H1 (cell line): ENCODE measurements at regions not wholly inside any gene's neighbourhood (a gene's known extent, or its start where the extent isn't known, plus 50 kb on each side); places are given as distances from the start of the nearest gene placed in this dataset.

ENCODE experiments used
- CTCF ChIA-PET: fragments of 300-600 bp; sonication (Branson Sonifier 250); formaldehyde crosslinking; loops from one replicate; lab custom pipeline; 2021; ENCODE audit not compliant: partially characterized antibody; lab: Charles Lee
- POLR2A ChIA-PET: fragments of 300-600 bp; sonication (Branson Sonifier 250); formaldehyde crosslinking; loops from one replicate; lab custom pipeline; 2021; ENCODE audit warnings: inconsistent platforms; ENCODE audit not compliant: partially characterized antibody; lab: Charles Lee
- DNase-seq, 2 experiments: peaks; one replicate each; pipeline versions ENCODE4 v3.0.0 to v3.0.0-alpha.2; 2010 to 2022; ENCODE audit warnings: low spot score in 2 of 2, low read depth in 1 of 2, mixed read lengths in 1 of 2
- FAIRE-seq: peaks from 2 replicates; lab custom pipeline; 2011; peaks lifted over from hg19 to GRCh38; lab: Jason Lieb, UNC
- H2AFZ ChIP-seq: 2 replicates; pipeline ENCODE4 v1.8.1; 2012; ENCODE audit warnings: low read length, inconsistent platforms
- H2AK5ac ChIP-seq: 2 replicates; pipeline ENCODE4 v1.6.1; 2013; ENCODE audit warnings: low read depth, low read length
- H2BK120ac ChIP-seq: replicated peaks from 2 replicates; pipeline ENCODE3; 2013; ENCODE audit warnings: low read depth, low read length, inconsistent platforms
- H2BK12ac ChIP-seq: 2 replicates; pipeline ENCODE4 v1.6.1; 2013; ENCODE audit warnings: low read depth, low read length
- H2BK15ac ChIP-seq: 2 replicates; pipeline ENCODE4 v1.6.1; 2013; ENCODE audit warnings: low read length
- H2BK20ac ChIP-seq: 2 replicates; pipeline ENCODE4 v1.6.1; 2013; ENCODE audit warnings: low read length
- H2BK5ac ChIP-seq: 2 replicates; pipeline ENCODE4 v1.6.1; 2013; ENCODE audit warnings: low read depth, low read length
- H3K14ac ChIP-seq: 2 replicates; pipeline ENCODE4 v1.6.1; 2013; ENCODE audit warnings: inconsistent platforms; ENCODE audit not compliant: insufficient read length
- H3K18ac ChIP-seq: 2 replicates; pipeline ENCODE4 v1.6.1; 2013; ENCODE audit warnings: low read length; ENCODE audit errors: extremely low read depth
- H3K23ac ChIP-seq: 2 replicates; pipeline ENCODE4 v1.6.1; 2013; ENCODE audit warnings: inconsistent platforms; ENCODE audit not compliant: insufficient read length
- H3K23me2 ChIP-seq: 2 replicates; pipeline ENCODE4 v1.6.1; 2013; ENCODE audit warnings: low read depth, low read length
- H3K27ac ChIP-seq: 2 replicates; pipeline ENCODE4 v1.6.1; 2011; ENCODE audit warnings: low read depth, low read length, inconsistent platforms
- H3K27me3 ChIP-seq, 4 experiments: replicated peaks in 1 of 4; 1 replicate in 1 of 4; 2 replicates in 3 of 4; pipeline versions ENCODE4 v1.6.1 to v1.8.1; 2011 to 2013; ENCODE audit warnings: low read length in 3 of 4, mild to moderate bottlenecking in 3 of 4, inconsistent platforms in 2 of 4, mixed read lengths in 2 of 4, moderate library complexity in 1 of 4; ENCODE audit not compliant: control insufficient read depth in 3 of 4, insufficient read depth in 3 of 4; ENCODE audit errors: extremely low read depth in 1 of 4
- H3K36me3 ChIP-seq, 4 experiments: 2 replicates each; pipeline versions ENCODE4 v1.6.1 to v1.8.1; 2011 to 2013; ENCODE audit warnings: mild to moderate bottlenecking in 4 of 4, low read length in 3 of 4, moderate library complexity in 2 of 4, control low read depth in 1 of 4, inconsistent platforms in 1 of 4; ENCODE audit not compliant: insufficient read depth in 4 of 4, control insufficient read depth in 2 of 4
- H3K4ac ChIP-seq: replicated peaks from 2 replicates; pipeline ENCODE3; 2013; ENCODE audit warnings: low read length, low read depth, mixed read lengths, inconsistent platforms; ENCODE audit not compliant: insufficient read length
- H3K4me1 ChIP-seq, 4 experiments: replicated peaks in 1 of 4; 1 replicate in 1 of 4; 2 replicates in 3 of 4; pipeline versions ENCODE4 v1.6.1 to v1.8.1; 2011 to 2013; ENCODE audit warnings: low read length in 3 of 4, inconsistent platforms in 2 of 4, mixed read lengths in 1 of 4; ENCODE audit not compliant: insufficient read depth in 4 of 4, control insufficient read depth in 3 of 4
- H3K4me2 ChIP-seq, 2 experiments: 2 replicates each; pipeline versions ENCODE4 v1.6.1 to v1.8.1; 2011 to 2013; ENCODE audit warnings: low read depth in 2 of 2, low read length in 2 of 2, control low read depth in 1 of 2, inconsistent platforms in 1 of 2, mild to moderate bottlenecking in 1 of 2; ENCODE audit not compliant: insufficient read depth in 1 of 2
- H3K4me3 ChIP-seq, 4 experiments: fragments of 200-600, 300-600 bp in 1 of 4; sonication (generic), shearing (Covaris generic), sonication (Bioruptor Twin) in 1 of 4; 2 replicates each; pipeline versions ENCODE4 v1.5.1 to v1.8.1; 2011 to 2016; ENCODE audit warnings: low read length in 4 of 4, low read depth in 3 of 4, control low read depth in 2 of 4, inconsistent platforms in 2 of 4, mild to moderate bottlenecking in 2 of 4, mixed read lengths in 1 of 4, moderate library complexity in 1 of 4; ENCODE audit not compliant: insufficient read depth in 2 of 4; ENCODE audit errors: extremely low read depth in 1 of 4
- H3K56ac ChIP-seq: replicated peaks from 2 replicates; pipeline ENCODE3; 2013; ENCODE audit warnings: low read depth, mild to moderate bottlenecking, mixed read lengths, low read length, inconsistent platforms; ENCODE audit not compliant: insufficient read length
- H3K79me1 ChIP-seq: 2 replicates; pipeline ENCODE4 v1.6.1; 2013; ENCODE audit warnings: low read depth, low read length, control low read depth
- H3K79me2 ChIP-seq, 2 experiments: 2 replicates each; pipeline versions ENCODE4 v1.6.1 to v1.8.1; 2012 to 2013; ENCODE audit warnings: low read length in 2 of 2, mild to moderate bottlenecking in 2 of 2, inconsistent platforms in 1 of 2; ENCODE audit not compliant: insufficient read depth in 2 of 2, control insufficient read depth in 1 of 2
- H3K9ac ChIP-seq, 4 experiments: replicated peaks in 1 of 4; 1 replicate in 1 of 4; 2 replicates in 3 of 4; pipeline versions ENCODE4 v1.6.1 to v1.8.1; 2011 to 2013; ENCODE audit warnings: low read depth in 3 of 4, low read length in 3 of 4, control low read depth in 2 of 4, mild to moderate bottlenecking in 2 of 4, moderate library complexity in 2 of 4, inconsistent platforms in 1 of 4; ENCODE audit errors: extremely low read depth in 1 of 4
- H3K9me3 ChIP-seq, 2 experiments: 2 replicates each; pipeline versions ENCODE4 v1.6.1 to v1.8.1; 2012 to 2013; ENCODE audit warnings: mild to moderate bottlenecking in 2 of 2, moderate library complexity in 2 of 2, control low read depth in 1 of 2, inconsistent platforms in 1 of 2, low read depth in 1 of 2, low read length in 1 of 2, mixed read lengths in 1 of 2; ENCODE audit not compliant: insufficient read depth in 2 of 2
- H4K20me1 ChIP-seq, 2 experiments: replicated peaks in 1 of 2; 2 replicates each; pipeline versions ENCODE3 to v1.8.1; 2011 to 2013; ENCODE audit warnings: inconsistent platforms in 2 of 2, low read length in 2 of 2, mild to moderate bottlenecking in 1 of 2; ENCODE audit not compliant: insufficient read depth in 2 of 2, control insufficient read depth in 1 of 2
- H4K5ac ChIP-seq: 2 replicates; pipeline ENCODE4 v1.6.1; 2013; ENCODE audit warnings: low read length, low read depth, mixed read lengths, inconsistent platforms; ENCODE audit not compliant: insufficient read length
- H4K8ac ChIP-seq: 2 replicates; pipeline ENCODE4 v1.8.0; 2013; ENCODE audit warnings: mild to moderate bottlenecking, moderate library complexity, low read length, inconsistent platforms; ENCODE audit not compliant: insufficient read depth; ENCODE audit errors: extremely low read depth
- H4K91ac ChIP-seq: replicated peaks from 2 replicates; pipeline ENCODE3; 2013; ENCODE audit warnings: low read length, mixed read lengths, inconsistent platforms; ENCODE audit not compliant: insufficient read length
- CTBP2 ChIP-seq: IDR thresholded peaks from 2 replicates; pipeline ENCODE4 v1.7.0; 2011; ENCODE audit warnings: borderline replicate concordance, mild to moderate bottlenecking, moderate library complexity, mixed read lengths, low read length; ENCODE audit not compliant: insufficient read depth, insufficient read length
- WGBS, 2 experiments: shearing (Covaris generic) in 1 of 2; methylation state at CpG; one replicate each; pipeline versions ENCODE4 v1.1.6 to v1.1.7; 2013 to 2015; ENCODE audit warnings: low lambda C conversion rate in 2 of 2, mixed read lengths in 2 of 2, inconsistent platforms in 1 of 2, low coverage in 1 of 2, missing lambda C conversion rate in 1 of 2; ENCODE audit not compliant: insufficient replicate concordance in 2 of 2, insufficient coverage in 1 of 2, insufficient read length in 1 of 2; ENCODE audit errors: extremely low coverage in 1 of 2, missing lambda C conversion rate in 1 of 2; 5-methylcytosine and 5-hydroxymethylcytosine counted together

GRCh38 chr13:47548294-47548840 is 452.7 kb downstream of the SUCLA2 start:
- H3K23ac ChIP-seq: no peak overlapping the region
- CTCF ChIA-PET: interaction anchor here (0.5 to 2.7 kb wide), 5 partner anchors 16 to 585 kb away, joined by 3 to 12 read pairs (median 3); no protein-coding TSS in a partner anchor

More at GRCh38 chr13:47548294-47548840, 452.7 kb downstream of the SUCLA2 start:
- H2AK5ac ChIP-seq: no peak overlapping the region
- H2BK20ac ChIP-seq: no peak overlapping the region
- H3K9me3 ChIP-seq: no peaks in the 10 kb centered on the region
- FAIRE-seq (no peak), DNase-seq (no peak)
- no peak overlapping the region for H3K4ac ChIP-seq
- H4K5ac ChIP-seq: no peak overlapping the region
- no peak overlapping the region for H3K18ac ChIP-seq
- H3K36me3 ChIP-seq: no peaks in the 10 kb centered on the region
- no peaks in the 10 kb centered on the region; a peak in 1 of 7 replicates for H3K27me3 ChIP-seq
- 92% methylated on average over 4 of the region's 4 CpGs; no CpG with 5 or more reads in 1 of the 2 experiments for WGBS, 2 experiments
- no peak overlapping the region for H3K56ac ChIP-seq
- H3K79me1 ChIP-seq: no peaks in the 10 kb centered on the region
- H2BK5ac ChIP-seq: no peak overlapping the region
- no peak overlapping the region for H4K8ac ChIP-seq
- no peak overlapping the region for H4K91ac ChIP-seq
- H3K4me2 ChIP-seq: no peak overlapping the region
- POLR2A ChIA-PET: no interaction called here
- H2AFZ ChIP-seq: no peak overlapping the region
- H2BK120ac ChIP-seq: no peak overlapping the region
- no peak overlapping the region for H3K4me3 ChIP-seq
- no peak overlapping the region for H3K27ac ChIP-seq
- no peak for TF ChIP-seq CTBP2
- peaks cover 0 to under 1% (median 0%) of the 10 kb centered on the region in 4 experiments; a peak in 1 of 7 replicates for H3K4me1 ChIP-seq
- H3K23me2 ChIP-seq: no peaks in the 10 kb centered on the region
- no peak overlapping the region for H2BK12ac ChIP-seq
- H3K14ac ChIP-seq: no peak overlapping the region
- H4K20me1 ChIP-seq: no peaks in the 10 kb centered on the region
- no peak overlapping the region for H2BK15ac ChIP-seq
- no peaks in the 10 kb centered on the region for H3K79me2 ChIP-seq
- no peak overlapping the region for H3K9ac ChIP-seq
